ENCODE measurements at regions not wholly inside any gene's neighbourhood (a gene's known extent, or its start where the extent isn't known, plus 50 kb on each side); places are given as distances from the start of the nearest gene placed in this dataset.
"Not testable (repeated sequence)": the region's sequence is repeated elsewhere in the genome, so short reads cannot be mapped to it uniquely, and the experiment has no call there.

DNA sequence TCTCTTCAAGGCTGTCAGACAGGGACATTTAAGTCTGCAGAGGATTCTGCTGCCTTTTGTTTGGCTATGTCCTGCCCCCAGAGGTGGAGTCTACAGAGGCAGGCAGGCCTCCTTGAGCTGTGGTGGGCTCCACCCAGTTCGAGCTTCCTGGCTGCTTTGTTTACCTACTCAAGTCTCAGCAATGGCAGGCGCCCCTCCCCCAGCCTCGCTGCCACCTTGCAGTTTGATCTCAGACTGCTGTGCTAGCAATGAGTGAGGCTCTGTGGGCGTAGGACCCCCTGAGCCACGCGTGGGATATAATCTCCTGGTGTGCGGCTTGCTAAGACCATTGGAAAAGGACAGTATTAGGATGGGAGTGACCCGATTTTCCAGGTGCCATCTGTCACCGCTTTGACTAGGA, 437.6 kb downstream of the STK39 start:
- H3K9ac ChIP-seq (ENCODE audit: low read depth in 1 of 3, low read length in 3 of 3); H3K4me1 ChIP-seq (ENCODE audit: control insufficient read depth in 3 of 3, insufficient read depth in 3 of 3, low read length in 3 of 3); H3K4me3 ChIP-seq (ENCODE audit: low read length in 3 of 3); H3K9me3 ChIP-seq (ENCODE audit: control insufficient read depth in 3 of 3, low read length in 3 of 3); H3K27ac ChIP-seq (ENCODE audit: low read depth, low read length); H3K36me3 ChIP-seq (ENCODE audit: control insufficient read depth in 3 of 3, insufficient read depth in 3 of 3, low read length in 3 of 3); H3K27me3 ChIP-seq (ENCODE audit: control insufficient read depth in 3 of 3, insufficient read depth in 3 of 3, low read length in 3 of 3): not testable (repeated sequence)

DNA sequence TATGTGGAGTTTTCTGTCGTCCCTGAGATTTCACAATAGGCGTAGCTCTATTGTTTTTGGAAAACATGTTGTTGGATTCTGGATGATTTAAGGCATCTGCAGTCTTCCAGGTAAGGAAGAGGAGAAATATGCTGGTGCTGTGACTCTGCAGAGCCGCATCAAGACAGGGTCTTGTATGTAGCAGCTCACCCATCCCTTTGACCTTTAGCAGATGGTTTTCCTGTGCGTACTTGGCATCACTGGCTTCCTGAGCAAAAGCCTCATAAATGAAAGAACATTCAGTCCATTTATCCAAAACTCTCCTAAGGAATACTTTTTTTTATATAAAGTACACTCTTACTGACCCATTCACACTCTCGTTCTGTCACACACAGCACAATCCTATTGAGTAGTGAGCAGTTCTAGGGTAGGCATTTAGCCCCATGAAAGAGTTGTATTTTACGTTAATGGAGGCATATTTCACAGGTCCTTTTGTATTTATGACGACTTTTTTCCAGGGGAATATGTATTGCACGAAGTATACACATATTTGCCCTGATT, 443.9 kb downstream of the STK39 start:
- Histone ChIP-seq H3K27me3 (ENCODE audit: control insufficient read depth in 3 of 3, insufficient read depth in 3 of 3, low read length in 3 of 3) (no peaks in the 10 kb centered on the region), H3K4me1 (ENCODE audit: control insufficient read depth in 3 of 3, insufficient read depth in 3 of 3, low read length in 3 of 3) (no peaks in the 10 kb centered on the region), H3K9me3 (ENCODE audit: control insufficient read depth in 3 of 3, low read length in 3 of 3) (no peaks in the 10 kb centered on the region), H3K27ac (ENCODE audit: low read depth, low read length) (no peak overlapping the region), H3K4me3 (ENCODE audit: low read length in 3 of 3) (no peak overlapping the region), H3K9ac (ENCODE audit: low read depth in 1 of 3, low read length in 3 of 3) (no peak overlapping the region), H3K36me3 (ENCODE audit: control insufficient read depth in 3 of 3, insufficient read depth in 3 of 3, low read length in 3 of 3) (no peaks in the 10 kb centered on the region)

DNA sequence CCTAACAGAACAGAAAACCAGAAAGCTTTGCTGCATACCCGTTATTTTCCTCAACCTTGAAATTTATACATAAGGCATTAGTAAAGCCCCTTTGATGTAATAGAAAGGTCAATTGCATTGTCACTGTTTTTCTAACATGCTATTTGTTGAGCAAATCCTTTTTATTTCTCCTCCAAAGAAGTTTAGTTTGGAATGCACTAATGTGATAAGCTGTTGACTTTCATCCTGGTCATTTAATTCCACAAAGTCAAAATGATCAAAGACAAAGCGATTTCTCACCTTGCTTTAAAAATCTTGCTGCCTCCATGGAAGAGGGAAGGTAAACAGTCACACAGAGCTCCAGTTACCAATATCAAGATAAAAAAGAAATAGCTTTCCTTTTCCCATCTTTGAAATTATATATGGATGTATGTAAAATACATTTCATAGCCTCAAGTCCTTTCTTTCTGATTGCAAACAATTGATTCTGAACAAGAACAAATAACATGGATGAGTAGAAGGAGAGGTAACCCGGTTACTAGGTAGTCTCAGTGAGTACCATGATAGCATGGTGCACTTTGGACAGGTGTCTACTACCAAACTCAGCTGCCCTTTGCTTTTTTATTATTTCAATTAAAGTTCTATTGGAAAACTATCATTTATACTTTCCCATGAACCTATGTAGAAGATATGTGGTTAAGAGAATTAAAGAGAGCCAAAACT, 452.7 kb downstream of the STK39 start:
- no peaks in the 10 kb centered on the region for H3K27me3 ChIP-seq (ENCODE audit: control insufficient read depth in 3 of 3, insufficient read depth in 3 of 3, low read length in 3 of 3)
- no peaks in the 10 kb centered on the region for H3K9me3 ChIP-seq (ENCODE audit: control insufficient read depth in 3 of 3, low read length in 3 of 3)
- no peak overlapping the region for H3K9ac ChIP-seq (ENCODE audit: low read depth in 1 of 3, low read length in 3 of 3)
- H3K27ac ChIP-seq (ENCODE audit: low read depth, low read length): no peak overlapping the region
- no peak overlapping the region for H3K4me3 ChIP-seq (ENCODE audit: low read length in 3 of 3)
- H3K4me1 ChIP-seq (ENCODE audit: control insufficient read depth in 3 of 3, insufficient read depth in 3 of 3, low read length in 3 of 3): no peaks in the 10 kb centered on the region
- H3K36me3 ChIP-seq (ENCODE audit: control insufficient read depth in 3 of 3, insufficient read depth in 3 of 3, low read length in 3 of 3): no peaks in the 10 kb centered on the region

DNA sequence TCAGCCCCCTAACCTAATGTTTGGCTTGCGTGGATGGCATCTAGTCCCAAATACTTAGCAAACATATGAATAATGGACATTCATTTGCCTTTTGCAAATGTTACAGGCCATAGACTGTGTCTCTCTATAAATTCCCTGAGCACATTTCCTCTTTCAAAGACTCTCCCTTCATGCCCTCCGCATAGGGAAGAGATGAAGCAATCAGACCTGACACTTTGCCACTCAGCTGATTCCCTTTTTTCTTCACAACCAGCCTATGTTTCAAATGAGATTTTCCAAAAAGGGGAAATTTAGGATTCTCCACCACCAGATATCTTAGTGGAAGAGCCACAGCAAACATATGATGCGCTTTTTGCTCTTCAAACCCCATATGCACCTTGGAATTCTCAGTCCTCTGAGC, 453.7 kb downstream of the STK39 start:
- Histone ChIP-seq H3K9me3 (ENCODE audit: control insufficient read depth in 3 of 3, low read length in 3 of 3) (no peaks in the 10 kb centered on the region), H3K27me3 (ENCODE audit: control insufficient read depth in 3 of 3, insufficient read depth in 3 of 3, low read length in 3 of 3) (no peaks in the 10 kb centered on the region), H3K4me3 (ENCODE audit: low read length in 3 of 3) (no peak overlapping the region), H3K9ac (ENCODE audit: low read depth in 1 of 3, low read length in 3 of 3) (no peak overlapping the region), H3K36me3 (ENCODE audit: control insufficient read depth in 3 of 3, insufficient read depth in 3 of 3, low read length in 3 of 3) (no peaks in the 10 kb centered on the region), H3K4me1 (ENCODE audit: control insufficient read depth in 3 of 3, insufficient read depth in 3 of 3, low read length in 3 of 3) (no peaks in the 10 kb centered on the region), H3K27ac (ENCODE audit: low read depth, low read length) (no peak overlapping the region)

DNA sequence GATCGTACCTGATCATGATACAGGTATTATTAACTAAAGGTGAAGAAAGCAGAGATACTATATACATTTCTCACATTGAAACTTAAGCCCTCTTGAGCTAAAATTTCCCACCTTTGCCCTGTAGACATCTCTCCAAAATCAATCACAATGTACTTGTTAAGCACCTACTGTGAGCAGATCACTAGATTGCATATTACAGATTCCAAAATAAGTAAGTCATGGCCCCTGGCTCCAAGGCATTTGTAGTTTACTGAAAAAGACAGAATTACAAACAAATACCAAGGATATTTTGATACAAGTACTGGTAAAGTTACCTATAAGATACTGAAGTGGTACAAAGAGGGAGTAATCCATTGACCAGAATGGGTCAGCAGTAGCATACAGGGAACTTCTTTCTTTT, 455.3 kb downstream of the STK39 start:
- Histone ChIP-seq H3K4me3 (ENCODE audit: low read length in 3 of 3) (no peak overlapping the region), H3K36me3 (ENCODE audit: control insufficient read depth in 3 of 3, insufficient read depth in 3 of 3, low read length in 3 of 3) (no peaks in the 10 kb centered on the region), H3K27me3 (ENCODE audit: control insufficient read depth in 3 of 3, insufficient read depth in 3 of 3, low read length in 3 of 3) (no peaks in the 10 kb centered on the region), H3K27ac (ENCODE audit: low read depth, low read length) (no peak overlapping the region), H3K9ac (ENCODE audit: low read depth in 1 of 3, low read length in 3 of 3) (no peak overlapping the region), H3K9me3 (ENCODE audit: control insufficient read depth in 3 of 3, low read length in 3 of 3) (no peaks in the 10 kb centered on the region), H3K4me1 (ENCODE audit: control insufficient read depth in 3 of 3, insufficient read depth in 3 of 3, low read length in 3 of 3) (no peaks in the 10 kb centered on the region)

DNA sequence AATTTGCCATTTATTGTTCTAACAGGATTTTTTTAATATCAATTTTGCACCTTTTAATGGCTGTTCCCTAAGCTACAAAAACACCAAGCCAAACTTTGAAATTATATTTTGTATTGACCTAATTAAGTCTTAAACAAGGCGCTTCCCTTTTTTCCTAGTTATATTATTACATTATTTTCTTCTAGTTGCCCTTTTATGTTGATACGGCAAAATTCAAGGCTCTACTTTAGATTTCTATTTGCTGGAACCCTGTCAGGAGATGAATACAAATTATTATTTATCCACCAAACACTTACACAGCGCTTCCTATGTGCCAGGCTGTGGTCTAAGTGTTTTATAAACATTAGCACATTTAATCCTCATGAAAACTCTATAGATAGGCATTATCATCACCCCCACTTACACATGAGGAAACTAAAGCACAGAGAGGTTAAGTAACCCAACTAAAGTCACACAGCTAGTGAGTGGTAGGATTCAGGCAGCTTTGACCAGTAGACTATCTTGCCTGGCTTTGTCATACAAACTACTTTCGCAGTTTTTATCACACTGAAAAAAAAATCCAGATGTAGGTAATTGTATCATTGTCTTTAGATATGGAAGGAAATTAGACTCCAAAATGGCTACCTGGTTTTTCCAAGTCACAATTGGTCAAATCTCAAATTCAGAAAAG, 456.5 kb downstream of the STK39 start:
- Histone ChIP-seq H3K9me3 (ENCODE audit: control insufficient read depth in 3 of 3, low read length in 3 of 3) (no peaks in the 10 kb centered on the region), H3K4me3 (ENCODE audit: low read length in 3 of 3) (no peak overlapping the region), H3K9ac (ENCODE audit: low read depth in 1 of 3, low read length in 3 of 3) (no peak overlapping the region), H3K4me1 (ENCODE audit: control insufficient read depth in 3 of 3, insufficient read depth in 3 of 3, low read length in 3 of 3) (no peaks in the 10 kb centered on the region), H3K27ac (ENCODE audit: low read depth, low read length) (no peak overlapping the region), H3K27me3 (ENCODE audit: control insufficient read depth in 3 of 3, insufficient read depth in 3 of 3, low read length in 3 of 3) (no peaks in the 10 kb centered on the region), H3K36me3 (ENCODE audit: control insufficient read depth in 3 of 3, insufficient read depth in 3 of 3, low read length in 3 of 3) (no peaks in the 10 kb centered on the region)

DNA sequence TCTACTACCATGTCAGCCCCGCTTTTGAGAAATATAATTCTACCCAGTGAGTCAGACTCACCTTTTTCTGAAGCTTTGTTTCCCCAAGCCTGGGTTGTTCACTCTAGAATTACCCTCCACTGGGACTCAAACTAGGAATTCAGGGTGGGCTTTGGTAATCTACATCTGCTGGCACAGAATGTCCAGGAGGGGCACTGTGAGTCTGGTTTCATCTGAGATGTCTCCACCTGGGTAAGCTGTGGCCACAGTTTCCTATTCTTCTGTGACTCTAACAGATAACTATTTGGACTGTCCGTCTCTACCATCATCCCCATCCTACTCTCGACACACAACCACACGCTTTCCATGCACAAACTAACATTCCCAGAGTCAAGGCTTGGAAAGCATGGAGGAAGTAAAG, 457.2 kb downstream of the STK39 start:
- H3K36me3 ChIP-seq (ENCODE audit: control insufficient read depth in 3 of 3, insufficient read depth in 3 of 3, low read length in 3 of 3): no peaks in the 10 kb centered on the region
- no peak overlapping the region for H3K4me3 ChIP-seq (ENCODE audit: low read length in 3 of 3)
- no peaks in the 10 kb centered on the region for H3K9me3 ChIP-seq (ENCODE audit: control insufficient read depth in 3 of 3, low read length in 3 of 3)
- no peaks in the 10 kb centered on the region for H3K4me1 ChIP-seq (ENCODE audit: control insufficient read depth in 3 of 3, insufficient read depth in 3 of 3, low read length in 3 of 3)
- H3K27ac ChIP-seq (ENCODE audit: low read depth, low read length): no peak overlapping the region
- no peaks in the 10 kb centered on the region for H3K27me3 ChIP-seq (ENCODE audit: control insufficient read depth in 3 of 3, insufficient read depth in 3 of 3, low read length in 3 of 3)
- no peak overlapping the region for H3K9ac ChIP-seq (ENCODE audit: low read depth in 1 of 3, low read length in 3 of 3)

DNA sequence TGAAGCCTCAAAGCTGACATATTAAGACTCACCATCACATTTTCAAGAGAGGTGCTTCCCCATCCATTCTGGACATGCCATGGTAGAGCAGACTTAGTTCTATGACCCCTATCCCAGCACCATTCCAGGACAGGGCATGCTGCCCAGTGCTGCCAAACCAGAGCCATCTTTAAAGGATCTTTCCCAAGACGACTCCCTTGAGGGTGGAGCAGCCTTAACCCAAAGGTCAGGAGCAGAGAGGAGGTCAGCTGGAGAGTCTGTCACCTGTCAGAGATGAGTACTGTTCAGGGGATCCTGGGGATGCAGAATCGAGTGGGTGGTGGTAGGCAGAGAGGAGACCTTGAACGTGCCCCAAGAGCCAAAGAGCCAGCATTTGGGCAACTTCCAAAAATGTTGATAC, 459.8 kb downstream of the STK39 start:
- Histone ChIP-seq H3K9ac (ENCODE audit: low read depth in 1 of 3, low read length in 3 of 3) (no peak overlapping the region), H3K27ac (ENCODE audit: low read depth, low read length) (no peak overlapping the region), H3K4me1 (ENCODE audit: control insufficient read depth in 3 of 3, insufficient read depth in 3 of 3, low read length in 3 of 3) (peaks cover 9 to 11% (median 11%) of the 10 kb centered on the region in 3 donors), H3K36me3 (ENCODE audit: control insufficient read depth in 3 of 3, insufficient read depth in 3 of 3, low read length in 3 of 3) (no peaks in the 10 kb centered on the region), H3K4me3 (ENCODE audit: low read length in 3 of 3) (no peak overlapping the region), H3K27me3 (ENCODE audit: control insufficient read depth in 3 of 3, insufficient read depth in 3 of 3, low read length in 3 of 3) (no peaks in the 10 kb centered on the region), H3K9me3 (ENCODE audit: control insufficient read depth in 3 of 3, low read length in 3 of 3) (no peaks in the 10 kb centered on the region)

DNA sequence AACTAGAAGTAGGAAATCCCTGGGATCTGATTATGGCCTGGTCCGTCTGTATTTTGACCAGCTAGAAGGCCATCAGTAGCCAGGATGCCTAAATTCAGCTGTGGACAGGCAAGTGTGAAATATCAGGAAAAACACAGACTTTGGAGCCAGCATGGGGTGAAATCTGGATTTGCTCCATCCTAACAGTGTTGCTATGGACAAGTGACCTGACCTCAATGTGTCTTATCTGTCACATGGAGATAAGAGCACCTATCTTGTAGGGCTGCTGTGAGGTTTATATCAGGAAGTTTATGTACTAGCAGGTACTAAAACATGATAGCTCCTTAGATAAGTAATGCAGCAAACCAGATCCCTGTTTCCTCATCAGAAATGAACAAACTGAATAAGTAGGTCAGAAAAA, 460.4 kb downstream of the STK39 start:
- H3K27me3 ChIP-seq (ENCODE audit: control insufficient read depth in 3 of 3, insufficient read depth in 3 of 3, low read length in 3 of 3): no peaks in the 10 kb centered on the region
- no peaks in the 10 kb centered on the region for H3K9me3 ChIP-seq (ENCODE audit: control insufficient read depth in 3 of 3, low read length in 3 of 3)
- no peak overlapping the region for H3K9ac ChIP-seq (ENCODE audit: low read depth in 1 of 3, low read length in 3 of 3)
- no peaks in the 10 kb centered on the region for H3K36me3 ChIP-seq (ENCODE audit: control insufficient read depth in 3 of 3, insufficient read depth in 3 of 3, low read length in 3 of 3)
- no peak overlapping the region for H3K27ac ChIP-seq (ENCODE audit: low read depth, low read length)
- H3K4me3 ChIP-seq (ENCODE audit: low read length in 3 of 3): no peak overlapping the region
- peaks cover 9 to 14% (median 11%) of the 10 kb centered on the region in 3 donors for H3K4me1 ChIP-seq (ENCODE audit: control insufficient read depth in 3 of 3, insufficient read depth in 3 of 3, low read length in 3 of 3)

DNA sequence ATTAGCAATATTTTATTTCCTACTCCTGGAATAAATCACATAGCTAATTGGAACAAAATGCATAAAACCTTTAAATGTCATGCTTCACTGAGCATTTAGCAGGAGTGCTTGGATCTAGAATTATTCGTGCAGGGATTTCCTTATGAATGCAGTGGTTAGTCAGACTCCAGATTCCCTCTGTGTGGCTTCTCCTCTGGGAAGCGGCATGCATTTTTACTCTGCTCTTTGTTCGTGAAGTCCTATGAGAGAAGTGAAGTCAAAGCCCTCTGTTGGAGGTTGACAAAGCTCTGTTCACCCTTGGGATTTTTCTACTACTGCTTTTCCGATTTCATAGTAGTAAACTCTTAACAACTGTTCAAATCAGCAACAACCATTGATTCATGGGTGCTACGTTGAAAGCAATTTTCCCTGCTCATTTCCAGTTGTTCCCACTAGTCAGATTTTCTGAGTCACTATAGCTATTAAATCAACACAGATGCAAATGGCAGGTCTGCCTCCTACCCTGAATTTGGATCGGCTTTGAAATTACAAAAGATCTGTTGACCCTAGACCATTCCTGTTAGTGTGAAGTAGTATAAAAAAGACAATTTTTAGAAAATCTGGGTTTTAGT, 461.7 kb downstream of the STK39 start:
- Histone ChIP-seq H3K9ac (ENCODE audit: low read depth in 1 of 3, low read length in 3 of 3) (no peak overlapping the region), H3K4me1 (ENCODE audit: control insufficient read depth in 3 of 3, insufficient read depth in 3 of 3, low read length in 3 of 3) (peaks cover 9 to 15% (median 11%) of the 10 kb centered on the region in 3 donors), H3K9me3 (ENCODE audit: control insufficient read depth in 3 of 3, low read length in 3 of 3) (no peaks in the 10 kb centered on the region), H3K27ac (ENCODE audit: low read depth, low read length) (no peak overlapping the region), H3K27me3 (ENCODE audit: control insufficient read depth in 3 of 3, insufficient read depth in 3 of 3, low read length in 3 of 3) (no peaks in the 10 kb centered on the region), H3K4me3 (ENCODE audit: low read length in 3 of 3) (no peak overlapping the region), H3K36me3 (ENCODE audit: control insufficient read depth in 3 of 3, insufficient read depth in 3 of 3, low read length in 3 of 3) (no peaks in the 10 kb centered on the region)
